CD4-positive, alpha-beta T cell treated with Interleukin-17A for 4 hours (primary cell): ENCODE measurements at regions not wholly inside any gene's neighbourhood (a gene's known extent, or its start where the extent isn't known, plus 50 kb on each side); places are given as distances from the start of the nearest gene placed in this dataset.

Experiments used
- DNase-seq: peaks from one replicate; pipeline ENCODE4 v3.0.0-alpha.2; 2020; ENCODE audit warnings: mixed read lengths

DNA sequence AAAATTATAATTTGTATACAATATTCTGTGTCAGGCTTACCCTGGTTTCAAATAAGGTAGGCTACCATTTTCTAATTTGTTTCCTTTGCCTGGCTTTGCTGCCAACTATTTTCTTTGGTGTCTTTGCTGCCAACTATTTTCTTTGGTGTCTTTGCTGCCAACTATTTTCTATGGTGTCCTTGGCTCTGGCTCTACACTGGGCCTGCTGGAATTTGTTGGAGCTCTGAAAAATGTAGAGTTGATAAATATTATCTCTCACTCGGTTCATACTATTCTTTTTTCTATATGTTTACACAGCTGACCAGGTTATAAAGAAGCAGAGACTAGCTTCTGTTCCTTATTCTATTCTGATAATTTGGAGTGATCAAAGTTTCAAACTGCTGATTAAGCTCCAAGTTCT, 768.0 kb upstream of the PHF14 start:
- DNase-seq = no peak

DNA sequence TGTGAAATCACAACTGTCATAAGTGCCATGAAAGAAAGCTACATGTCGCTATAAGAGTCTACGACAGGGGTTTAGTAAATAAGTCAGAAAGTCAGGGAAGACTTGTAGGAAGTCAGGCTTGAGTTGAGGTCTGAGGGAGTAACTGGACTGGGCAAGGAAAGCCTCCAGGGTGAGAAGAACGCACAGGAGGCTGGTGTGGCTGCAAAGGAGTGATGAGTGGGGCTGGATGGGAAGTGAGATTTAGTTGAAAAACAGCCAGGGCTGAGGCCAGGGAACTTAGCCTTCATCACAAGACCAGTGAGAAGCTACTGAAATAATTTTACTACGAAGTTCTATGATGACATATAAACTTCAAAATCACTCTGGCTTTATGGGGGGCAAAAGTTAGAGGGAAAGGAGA, 763.7 kb upstream of the PHF14 start:
- no peak for DNase-seq

DNA sequence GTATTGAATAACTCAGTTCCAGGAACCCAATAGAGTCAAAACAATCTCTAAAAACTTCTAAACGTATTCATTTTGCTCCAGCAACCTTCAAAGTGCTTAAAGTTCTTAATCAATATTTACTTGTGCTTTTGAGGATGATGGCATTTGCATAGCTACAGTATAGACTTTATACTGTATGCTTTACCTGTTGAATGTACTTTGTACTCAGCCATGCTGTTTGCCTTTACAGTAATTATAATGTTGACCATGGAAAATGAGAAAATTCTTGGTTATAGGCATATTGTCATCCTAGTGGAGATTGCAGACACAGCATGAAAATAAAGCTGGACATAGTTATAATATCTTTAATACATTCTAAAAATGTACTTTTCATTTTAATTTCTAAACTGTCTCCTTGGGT, 762.7 kb upstream of the PHF14 start:
- DNase-seq = no peak

DNA sequence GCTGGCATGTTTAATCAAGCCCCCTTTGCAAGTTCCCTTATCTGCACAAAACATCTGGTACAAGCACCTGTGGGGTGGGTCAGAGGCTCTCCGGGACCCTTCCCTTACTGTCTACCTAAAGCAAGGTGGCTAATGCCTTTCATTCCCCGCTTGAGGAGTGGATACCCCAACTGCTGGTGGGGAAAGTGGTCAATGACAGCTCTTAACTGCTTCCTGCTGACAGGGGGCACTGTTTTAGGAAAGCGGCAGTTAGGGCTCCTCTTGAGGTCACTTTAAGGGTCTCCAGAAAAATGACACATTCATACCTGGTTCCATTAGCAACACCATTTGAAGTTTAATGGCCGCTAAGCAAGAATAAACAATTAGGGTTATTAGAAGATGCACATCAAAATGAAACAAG, 761.8 kb upstream of the PHF14 start:
- DNase-seq = no peak

DNA sequence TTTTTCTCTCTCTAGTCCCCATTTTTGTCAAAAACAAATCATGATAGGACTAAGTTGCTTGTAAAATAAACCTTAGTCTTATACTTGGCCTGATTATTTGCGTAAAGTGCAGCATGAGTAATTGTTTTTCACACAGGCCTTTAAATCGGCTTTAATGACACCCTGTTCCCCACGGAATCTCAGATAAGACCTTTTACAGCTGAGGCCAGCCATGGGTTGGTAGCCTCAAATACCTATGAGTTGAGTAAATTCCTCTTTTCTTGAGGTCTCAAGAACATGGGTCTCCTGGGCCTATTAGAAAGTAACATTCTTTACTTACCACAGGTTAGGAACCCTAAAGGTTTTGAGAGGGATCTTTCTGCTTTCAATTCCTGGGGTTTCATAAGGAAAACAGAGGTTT, 761.0 kb upstream of the PHF14 start:
- DNase-seq = no peak

DNA sequence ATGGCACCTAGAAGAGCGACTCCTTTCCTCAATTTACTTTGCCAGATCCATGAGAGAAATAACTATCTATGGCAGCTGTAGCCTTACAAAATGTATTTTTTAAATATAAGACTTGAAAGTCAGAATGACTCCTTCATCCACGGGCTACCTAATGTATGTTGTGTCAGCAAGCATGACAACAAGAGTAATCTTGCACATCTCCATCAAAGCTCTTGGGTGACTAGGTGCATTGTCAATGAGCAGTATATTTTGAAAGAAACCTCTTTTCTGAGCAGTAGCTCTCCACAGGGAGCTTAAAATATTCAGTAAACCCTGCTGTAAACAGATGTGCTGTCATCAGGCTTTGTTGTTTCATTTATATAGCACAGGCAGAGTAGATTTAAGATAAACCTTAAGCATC, 757.2 kb upstream of the PHF14 start:
- no peak for DNase-seq

DNA sequence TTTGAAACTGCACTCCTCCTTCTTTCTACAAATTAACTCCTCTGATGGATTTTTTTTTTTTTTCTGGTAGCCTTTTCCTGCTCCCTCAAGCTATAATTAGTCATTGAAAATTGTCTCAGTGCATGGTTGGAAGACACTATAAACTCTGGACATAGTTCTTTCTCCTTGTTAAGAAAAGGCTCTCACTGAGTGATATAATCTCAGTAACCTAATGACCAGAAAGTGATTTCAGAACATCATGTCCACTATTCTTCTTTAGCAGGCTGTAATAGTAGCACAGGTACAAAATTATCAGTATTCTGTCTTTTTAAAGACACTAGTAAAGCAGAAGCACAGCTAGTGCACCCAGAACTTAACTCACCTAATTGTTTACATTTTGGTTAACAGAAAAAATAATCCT, 752.6 kb upstream of the PHF14 start:
- no peak for DNase-seq

DNA sequence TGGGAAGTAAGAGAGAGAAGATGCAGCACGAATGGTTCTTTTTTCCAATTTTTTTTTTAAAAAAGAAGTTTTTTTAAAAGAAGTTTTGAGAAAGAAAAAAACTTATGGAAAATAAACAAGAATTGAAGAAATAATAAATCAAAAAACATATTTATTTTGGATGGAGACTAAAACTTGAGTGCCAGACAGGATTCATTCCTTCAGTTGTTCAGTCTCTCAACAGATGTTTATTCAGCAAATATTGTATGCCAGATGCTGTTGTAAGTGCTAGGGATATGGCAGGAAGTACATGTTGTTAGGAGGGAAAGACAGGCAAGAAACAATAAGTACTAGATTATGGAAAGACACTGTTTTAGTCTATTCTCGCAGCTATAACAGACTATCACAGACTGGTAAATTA, 750.7 kb upstream of the PHF14 start:
- no peak for DNase-seq

DNA sequence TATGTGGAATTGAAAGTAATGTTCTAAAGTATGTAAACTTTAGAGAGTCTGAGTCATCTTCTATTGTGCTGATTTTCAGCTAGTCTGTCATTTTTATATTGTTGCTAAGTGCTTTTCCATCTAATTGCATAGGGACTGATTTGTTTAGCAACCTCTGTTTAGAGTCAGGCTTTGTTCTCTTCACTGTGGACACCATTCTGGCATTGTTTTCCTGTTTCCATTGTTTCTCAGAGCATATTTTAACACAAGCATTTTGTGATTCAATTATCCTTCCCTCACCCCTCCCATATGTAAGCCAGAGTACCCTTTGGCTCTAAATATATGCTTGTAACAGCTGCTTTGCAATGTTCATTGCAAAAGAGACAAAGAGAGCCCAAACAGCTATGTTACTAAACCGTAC, 748.4 kb upstream of the PHF14 start:
- no peak for DNase-seq

DNA sequence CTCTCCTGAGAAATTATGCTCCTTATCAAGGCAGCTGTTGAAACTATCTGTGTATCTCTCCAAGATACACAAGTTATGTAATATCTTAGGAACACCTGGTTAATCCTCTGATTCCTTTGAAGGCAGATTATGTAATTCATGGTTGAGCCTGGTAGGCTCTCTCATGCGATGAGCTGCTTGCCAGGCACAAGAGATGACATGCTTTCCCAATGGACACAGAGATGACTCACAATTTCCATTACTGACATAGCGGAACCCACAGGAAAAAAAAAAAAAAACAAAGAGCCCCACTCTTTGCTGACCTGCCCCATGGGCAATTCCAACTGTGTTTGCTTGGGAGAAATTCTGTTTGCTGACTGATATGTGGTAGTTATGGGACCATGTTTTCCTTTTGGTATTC, 736.4 kb upstream of the PHF14 start:
- DNase-seq = no peak

DNA sequence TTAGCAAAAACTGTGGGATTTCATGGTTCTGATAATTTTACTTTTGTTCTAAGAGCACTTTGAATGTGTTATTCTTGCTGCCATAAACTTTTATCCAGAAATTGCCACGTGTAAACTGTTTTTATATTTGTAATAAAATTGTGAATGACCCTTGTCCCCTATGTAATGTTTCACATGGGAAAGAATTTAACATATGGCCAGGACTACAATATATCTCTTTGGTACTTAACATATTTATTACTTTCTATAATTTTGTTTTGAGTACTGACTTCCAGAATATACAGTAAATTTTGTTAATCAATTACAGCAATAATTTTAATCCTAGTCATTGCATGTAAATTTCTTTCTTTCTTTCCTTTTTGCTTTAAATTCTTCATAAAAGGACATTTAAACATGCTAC, 735.0 kb upstream of the PHF14 start:
- DNase-seq = no peak

DNA sequence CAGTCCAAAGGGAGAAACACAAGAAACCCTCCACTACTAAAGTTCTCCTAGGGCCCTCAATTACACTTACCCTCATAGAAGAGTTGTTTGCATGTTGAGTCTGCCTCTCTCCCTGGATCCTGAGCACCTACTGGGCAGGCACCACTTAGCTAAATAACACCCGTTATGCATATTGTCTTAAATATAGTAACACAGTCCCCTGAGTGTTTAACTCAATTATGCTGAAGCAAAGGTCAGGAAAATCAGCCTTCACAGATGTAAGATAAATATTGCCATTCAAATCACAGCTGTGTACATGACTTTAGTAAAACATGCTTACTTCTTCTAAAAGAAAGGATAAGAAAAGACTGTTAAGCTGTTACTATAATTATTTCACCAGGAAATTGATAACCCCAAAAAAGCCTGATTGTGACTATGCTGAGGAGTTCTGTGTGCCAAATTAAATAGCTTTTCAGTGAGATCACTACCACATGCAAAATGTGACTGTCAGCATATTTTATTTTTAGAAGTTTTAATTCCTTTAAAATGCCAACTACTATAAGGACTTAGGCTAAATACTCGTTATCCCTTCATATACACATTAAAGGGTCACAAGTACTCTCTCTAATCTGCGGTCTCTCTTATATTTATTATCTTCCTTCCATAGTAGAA, 733.9 kb upstream of the PHF14 start:
- no peak for DNase-seq

DNA sequence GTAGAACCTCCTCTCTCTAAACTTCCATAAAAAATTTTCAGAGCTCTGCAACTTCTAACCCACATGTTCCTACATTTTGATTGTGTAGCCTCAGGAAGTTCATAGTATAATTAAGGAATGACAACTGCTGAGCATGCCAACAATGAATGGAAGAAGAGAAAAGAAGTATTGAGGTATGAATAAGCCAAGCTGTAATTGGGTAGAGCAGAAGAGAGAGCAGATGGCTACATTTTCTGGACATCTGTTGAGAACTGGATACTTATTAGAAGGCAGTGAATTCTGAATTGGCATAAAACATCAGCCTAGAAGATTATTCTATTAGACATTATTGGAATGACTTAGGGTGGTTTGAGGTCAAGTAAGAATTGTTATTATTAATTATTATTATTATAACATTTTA, 728.3 kb upstream of the PHF14 start:
- DNase-seq = no peak

DNA sequence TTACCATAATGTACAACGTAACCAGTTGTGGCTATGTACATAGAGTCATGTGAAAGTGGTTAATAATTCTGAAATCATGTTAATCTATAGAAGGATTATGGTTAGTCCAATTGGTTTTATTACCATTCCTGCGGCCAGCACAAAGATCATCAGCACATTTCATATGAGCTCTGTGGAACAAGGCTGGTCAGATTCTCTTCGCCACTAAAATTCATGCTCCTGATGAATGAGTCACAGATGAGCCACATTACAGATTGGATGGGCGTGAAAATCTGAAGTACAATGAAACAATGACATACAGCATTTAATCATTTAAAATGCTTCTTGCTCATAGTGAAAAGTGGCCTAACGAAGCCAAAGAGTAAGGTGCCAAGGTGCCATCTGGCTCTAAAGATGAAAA, 716.2 kb upstream of the PHF14 start:
- DNase-seq = no peak

DNA sequence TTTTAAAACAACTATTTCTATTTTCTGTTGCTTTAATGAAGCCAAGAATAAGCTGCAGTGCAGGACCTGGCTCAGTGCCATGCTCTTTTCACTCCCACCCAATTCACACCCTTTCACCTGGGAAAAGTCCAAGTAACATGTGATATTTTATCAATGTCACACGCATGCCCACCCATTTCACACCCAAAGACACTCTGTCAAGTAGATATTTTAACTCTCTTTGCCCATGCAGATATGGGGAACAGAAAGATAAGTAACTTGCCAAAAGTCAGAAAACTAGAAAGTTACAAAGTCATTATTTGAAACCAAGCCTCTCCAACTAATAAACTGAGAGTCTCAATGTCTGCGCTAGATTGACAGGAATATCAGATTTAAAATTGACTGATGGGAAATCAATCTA, 706.7 kb upstream of the PHF14 start:
- DNase-seq = no peak

DNA sequence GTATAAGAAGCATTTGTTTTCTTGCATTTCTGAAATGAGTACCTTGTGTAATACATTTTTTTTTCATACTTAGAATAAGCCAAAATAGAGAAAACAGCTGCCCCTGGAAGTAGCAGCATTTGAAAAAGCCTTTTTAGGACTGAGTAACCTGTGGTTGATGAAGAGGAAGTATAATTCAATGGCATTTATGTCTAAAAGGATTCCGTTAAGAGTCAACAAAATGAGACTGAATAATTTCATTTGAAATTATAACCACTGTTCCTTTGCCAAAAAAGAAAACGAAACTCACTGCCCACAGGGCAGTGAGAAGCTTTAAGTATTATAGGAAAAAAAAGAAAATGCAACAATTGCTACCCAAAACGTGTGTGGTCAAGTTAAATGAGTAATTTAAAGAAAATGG, 705.6 kb upstream of the PHF14 start:
- DNase-seq = no peak

DNA sequence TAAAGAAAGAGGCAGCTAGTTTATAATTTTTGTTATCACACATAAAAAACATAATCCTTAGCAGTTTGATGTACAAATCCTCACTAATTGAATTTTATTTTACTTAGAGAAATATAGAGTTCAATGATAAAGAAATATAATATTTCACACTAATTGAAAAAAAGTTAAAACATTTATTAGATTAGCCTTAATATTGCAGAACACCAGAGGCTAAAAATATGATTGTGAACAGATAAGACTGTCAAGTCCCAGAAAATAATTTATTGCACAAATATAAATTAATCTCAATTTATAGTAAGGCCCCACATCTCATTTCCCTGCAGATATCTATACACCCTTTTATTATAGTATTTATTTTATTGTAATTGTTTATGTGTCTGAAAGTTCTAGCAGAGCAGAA, 690.8 kb upstream of the PHF14 start:
- no peak for DNase-seq

DNA sequence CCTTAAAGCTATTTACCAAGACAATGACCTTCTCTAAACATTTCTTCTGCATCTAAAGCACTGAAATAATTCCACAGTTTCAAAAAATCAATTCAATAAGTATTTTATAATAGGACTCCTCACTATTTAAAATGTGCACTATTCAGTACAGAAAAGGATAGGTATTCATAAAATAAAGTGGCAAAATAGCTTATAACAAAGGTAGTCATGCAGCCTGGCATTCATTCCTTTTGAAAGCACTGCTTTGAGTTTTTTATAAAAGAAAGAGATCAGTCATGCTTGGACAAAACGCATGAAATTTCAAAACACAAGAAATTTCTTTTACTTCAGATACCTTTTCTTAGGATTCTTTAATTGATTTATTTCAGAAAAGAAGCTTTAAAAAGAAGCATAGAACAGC, 689.7 kb upstream of the PHF14 start:
- no peak for DNase-seq

DNA sequence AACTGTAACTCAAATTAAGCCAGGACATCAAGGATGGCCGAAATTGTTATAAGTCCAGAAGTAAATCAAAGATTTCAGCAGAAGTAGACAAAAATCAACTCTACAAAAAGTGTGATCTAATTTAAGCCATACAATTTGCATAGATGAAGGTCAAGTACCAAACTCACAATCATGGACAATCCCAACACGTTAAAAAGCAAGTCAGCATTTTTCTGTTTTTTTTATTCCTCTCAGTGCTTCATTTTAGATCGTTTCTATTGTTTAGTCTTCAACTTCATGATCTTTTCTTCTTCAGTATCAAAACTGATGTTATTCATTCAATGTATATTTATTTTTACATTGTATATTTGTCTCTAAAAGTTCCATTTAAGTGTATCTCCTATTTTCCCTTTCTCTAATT, 674.3 kb upstream of the PHF14 start:
- DNase-seq = no peak

DNA sequence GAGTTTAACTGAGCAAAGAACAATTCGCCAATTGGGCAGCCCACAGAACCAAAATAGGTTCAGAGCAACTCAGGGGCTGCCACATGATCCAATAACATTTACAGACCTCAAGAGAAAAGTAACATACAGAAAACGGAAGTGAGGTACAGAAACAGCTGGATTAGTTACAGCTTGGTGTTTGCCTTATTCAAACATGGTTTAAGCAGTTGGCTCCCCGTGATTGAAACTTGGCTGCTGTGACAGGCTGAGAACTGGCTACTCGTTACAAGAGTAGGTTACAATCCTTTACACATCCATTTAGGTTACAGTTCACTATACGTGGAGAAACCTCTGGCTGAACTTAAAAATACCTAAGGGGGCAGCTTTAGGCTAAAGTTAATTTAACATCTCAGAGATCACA, 673.1 kb upstream of the PHF14 start:
- DNase-seq = no peak

DNA sequence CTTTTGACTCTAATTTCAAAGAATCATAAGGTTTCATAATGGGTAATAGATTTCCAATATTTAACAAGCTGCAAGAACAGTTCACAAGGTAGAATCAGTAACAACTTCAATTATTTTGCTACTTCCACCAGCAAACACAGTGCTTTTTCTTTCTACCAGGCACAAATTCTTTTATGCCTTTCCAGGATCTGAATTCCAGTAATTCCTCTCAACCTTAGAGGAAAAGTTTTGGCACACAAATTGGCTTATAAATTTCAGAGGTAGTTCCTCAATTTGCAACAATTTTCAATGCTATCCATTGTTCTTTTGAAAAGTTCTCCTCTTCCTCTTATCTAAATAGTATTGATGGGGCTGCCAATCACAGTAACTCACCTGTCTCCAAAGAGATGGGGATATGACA, 665.4 kb upstream of the PHF14 start:
- no peak for DNase-seq

DNA sequence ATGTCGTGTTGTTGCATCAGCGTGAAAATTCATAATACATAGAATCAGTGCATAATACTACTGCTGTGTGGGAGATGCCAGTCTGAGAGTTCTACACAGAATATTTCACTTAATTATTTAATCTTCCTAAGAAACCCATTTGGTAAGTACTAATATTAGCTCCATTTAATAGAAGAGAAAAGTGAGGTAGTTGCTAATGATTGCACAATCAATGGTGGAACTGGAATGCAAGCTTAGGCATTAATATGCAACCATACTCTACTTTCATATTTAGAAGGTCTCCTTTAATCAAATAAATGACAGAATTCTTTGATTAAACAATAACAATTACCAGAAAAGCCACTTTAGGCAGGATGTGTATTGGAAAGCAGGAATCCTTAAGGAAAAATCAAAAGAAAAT, 660.7 kb upstream of the PHF14 start:
- no peak for DNase-seq

DNA sequence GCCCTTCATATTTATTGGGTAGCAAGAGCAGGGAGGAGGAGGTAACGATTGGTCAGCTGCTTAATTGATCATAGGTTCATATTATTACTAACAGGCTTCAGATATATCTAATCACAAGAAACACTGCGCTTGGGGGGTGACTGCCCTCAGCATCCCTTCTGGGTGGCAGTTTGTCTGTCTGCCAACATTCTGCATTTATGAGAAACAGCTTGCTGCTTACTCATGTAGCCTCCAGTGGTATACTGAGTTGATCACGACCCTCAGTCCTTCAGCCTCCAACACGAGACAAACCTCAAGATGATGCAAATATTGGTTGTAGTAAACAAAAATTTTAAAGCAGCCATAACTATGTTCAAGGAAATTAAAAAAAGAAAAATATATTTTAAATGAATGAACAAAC, 657.8 kb upstream of the PHF14 start:
- DNase-seq = no peak

DNA sequence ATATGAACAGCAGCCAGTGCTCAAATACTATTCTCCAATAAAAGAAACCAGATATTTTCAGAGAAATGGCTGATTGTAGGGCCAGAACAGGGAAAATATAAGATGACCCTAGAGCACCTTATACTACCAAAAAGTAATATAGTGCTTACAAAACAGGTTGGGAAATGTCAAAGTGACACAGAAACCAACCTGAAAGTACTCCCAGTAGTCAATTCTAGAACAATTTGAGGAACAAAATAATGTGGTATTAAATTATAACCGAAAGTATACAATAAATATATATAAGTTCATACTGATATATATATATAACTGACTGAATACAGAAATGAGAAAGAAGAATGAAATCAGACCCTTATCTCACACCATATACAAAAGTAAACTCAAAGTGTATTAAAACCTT, 657.2 kb upstream of the PHF14 start:
- no peak for DNase-seq

DNA sequence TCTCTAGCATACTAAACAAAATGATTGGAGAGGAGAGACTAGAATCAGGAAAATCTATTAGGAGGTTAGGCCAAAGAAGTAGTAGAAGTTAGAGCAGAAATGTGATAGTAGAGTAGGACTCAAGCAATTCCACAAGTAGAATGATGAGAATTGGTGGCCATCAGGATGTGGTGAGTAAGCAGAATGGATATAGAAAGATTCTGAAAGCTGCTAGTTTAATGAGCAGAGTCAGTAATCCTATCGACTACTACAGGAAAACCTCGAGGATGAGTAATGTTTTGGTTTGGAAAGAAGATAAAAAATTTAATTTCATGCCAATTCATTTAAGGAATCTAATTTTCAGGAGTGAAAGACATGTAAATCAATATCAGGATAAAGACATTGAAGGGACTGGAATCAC, 648.3 kb upstream of the PHF14 start:
- DNase-seq = no peak

DNA sequence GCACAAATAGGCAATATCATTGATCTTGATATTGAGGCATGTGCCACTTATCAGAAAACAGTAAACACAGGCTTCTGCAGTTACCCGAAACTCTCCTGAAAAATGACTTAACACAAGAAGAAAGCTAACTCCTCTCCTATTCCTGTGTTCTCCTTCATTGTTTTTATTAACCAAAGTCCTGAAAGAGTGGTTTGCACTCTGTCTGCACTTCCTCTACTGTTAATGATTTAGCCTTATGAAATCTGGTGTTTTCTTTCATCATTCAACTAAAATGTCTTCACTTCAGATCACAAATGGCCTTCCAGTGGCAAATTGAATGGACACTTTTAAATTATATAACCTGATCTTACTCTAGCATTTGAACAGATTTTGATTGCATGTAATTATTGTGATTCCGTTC, 630.6 kb upstream of the PHF14 start:
- DNase-seq = no peak
